Mesendoderm (in vitro differentiated cells): ENCODE measurements at regions not wholly inside any gene's neighbourhood (a gene's known extent, or its start where the extent isn't known, plus 50 kb on each side); places are given as distances from the start of the nearest gene placed in this dataset.

Source experiments
- DNase-seq: peaks from one replicate; pipeline ENCODE4 v3.0.0; 2013
- H2AK5ac ChIP-seq: 2 replicates; pipeline ENCODE4 v1.6.1; 2013; ENCODE audit warnings: low read length, inconsistent platforms
- H2BK120ac ChIP-seq: 2 replicates; pipeline ENCODE4 v1.6.1; 2013; ENCODE audit warnings: low read depth, mild to moderate bottlenecking, low read length, moderate library complexity, mixed read lengths
- H2BK15ac ChIP-seq: replicated peaks from 2 replicates; pipeline ENCODE4 v1.6.1; 2013; ENCODE audit warnings: low read depth, mild to moderate bottlenecking, moderate library complexity
- H2BK5ac ChIP-seq: 2 replicates; pipeline ENCODE4 v1.6.1; 2013; ENCODE audit warnings: low read length, inconsistent platforms
- H3K18ac ChIP-seq: 2 replicates; pipeline ENCODE4 v1.6.1; 2013; ENCODE audit warnings: mild to moderate bottlenecking, low read length, mixed read lengths
- H3K23ac ChIP-seq: one replicate; pipeline ENCODE4 v1.6.1; 2013; ENCODE audit warnings: low read length
- H3K27ac ChIP-seq: 2 replicates; pipeline ENCODE4 v1.5.1; 2013; ENCODE audit warnings: low read depth, mild to moderate bottlenecking, inconsistent platforms, low read length, moderate library complexity
- H3K27me3 ChIP-seq: 2 replicates; pipeline ENCODE4 v1.6.1; 2013; ENCODE audit warnings: low read length, control low read depth, mild to moderate bottlenecking, inconsistent platforms; ENCODE audit not compliant: insufficient read depth, poor library complexity
- H3K36me3 ChIP-seq: 2 replicates; pipeline ENCODE4 v1.6.1; 2013; ENCODE audit warnings: low read length, inconsistent platforms; ENCODE audit not compliant: control insufficient read depth, insufficient read depth
- H3K4ac ChIP-seq: one replicate; pipeline ENCODE4 v1.6.1; 2013; ENCODE audit warnings: low read depth, mild to moderate bottlenecking, low read length, moderate library complexity
- H3K4me1 ChIP-seq: 2 replicates; pipeline ENCODE4 v1.6.1; 2013; ENCODE audit warnings: low read depth, low read length, inconsistent platforms; ENCODE audit not compliant: control insufficient read depth
- H3K4me2 ChIP-seq: 2 replicates; pipeline ENCODE4 v1.6.1; 2013; ENCODE audit warnings: low read length
- H3K4me3 ChIP-seq: 2 replicates; pipeline ENCODE4 v1.5.1; 2013; ENCODE audit warnings: mild to moderate bottlenecking, low read length
- H3K56ac ChIP-seq: one replicate; pipeline ENCODE4 v1.6.1; 2013; ENCODE audit warnings: low read length
- H3K79me1 ChIP-seq: 2 replicates; pipeline ENCODE4 v1.6.1; 2013; ENCODE audit warnings: low read length, inconsistent platforms
- H3K79me2 ChIP-seq: 2 replicates; pipeline ENCODE4 v1.6.1; 2013; ENCODE audit warnings: mild to moderate bottlenecking, low read length; ENCODE audit not compliant: control insufficient read depth, insufficient read depth
- H3K9ac ChIP-seq: 2 replicates; pipeline ENCODE4 v1.6.1; 2013; ENCODE audit warnings: low read length, inconsistent platforms
- H4K5ac ChIP-seq: one replicate; pipeline ENCODE4 v1.6.1; 2013; ENCODE audit warnings: low read length
- H4K8ac ChIP-seq: one replicate; pipeline ENCODE4 v1.6.1; 2013; ENCODE audit warnings: low read depth, mild to moderate bottlenecking, control low read depth, low read length, moderate library complexity
- WGBS: extraction: QIAGEN DNeasy Blood & Tissue Kit; methylation state at CpG from one replicate; pipeline ENCODE4 v1.1.7; 2013; ENCODE audit warnings: low lambda C conversion rate, missing lambda C conversion rate; ENCODE audit not compliant: insufficient coverage; ENCODE audit errors: extremely low coverage; 5-methylcytosine and 5-hydroxymethylcytosine counted together

DNA sequence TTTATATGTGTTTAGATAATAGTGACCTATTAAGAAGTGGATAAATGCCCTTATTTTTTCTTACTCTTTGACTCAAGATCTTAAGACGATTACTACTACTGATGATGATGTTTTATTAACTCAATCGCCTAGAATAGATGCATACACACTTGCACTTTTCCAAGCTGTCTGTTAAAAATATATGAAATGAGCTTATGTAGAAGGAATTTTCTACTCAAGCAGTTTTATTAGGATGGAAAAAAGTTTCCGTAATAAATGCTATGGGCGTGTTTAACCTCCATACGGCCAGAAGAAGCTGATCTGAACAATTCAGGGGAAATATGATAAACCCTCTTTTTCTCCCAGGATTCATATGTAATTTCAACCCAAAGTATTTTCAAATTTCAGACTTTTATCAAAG, 455.7 kb upstream of the MPDZ start:
- no peak overlapping the region for H3K23ac ChIP-seq
- no peak overlapping the region for H4K8ac ChIP-seq
- H3K18ac ChIP-seq, result no peak overlapping the region
- no peak overlapping the region for H2BK5ac ChIP-seq
- no peaks in the 10 kb centered on the region for H3K4me1 ChIP-seq
- no peak overlapping the region for H3K56ac ChIP-seq
- no peak overlapping the region for H4K5ac ChIP-seq
- no peak overlapping the region for H3K4ac ChIP-seq
- no peak overlapping the region for H2BK15ac ChIP-seq
- H3K27ac ChIP-seq, result no peak overlapping the region
- H2AK5ac ChIP-seq, result no peak overlapping the region
- no peaks in the 10 kb centered on the region for H3K36me3 ChIP-seq
- DNase-seq, result no peak
- no peak overlapping the region for H3K9ac ChIP-seq
- H3K79me1 ChIP-seq, result no peaks in the 10 kb centered on the region
- no peak overlapping the region for H2BK120ac ChIP-seq
- no peaks in the 10 kb centered on the region for H3K27me3 ChIP-seq
- no peaks in the 10 kb centered on the region for H3K79me2 ChIP-seq
- WGBS, result no CpG with 5 or more reads among the region's 5 CpGs
- H3K4me2 ChIP-seq, result no peak overlapping the region
- no peak overlapping the region for H3K4me3 ChIP-seq

GRCh38 chr9:13734601-13735000, 455.1 kb upstream of the MPDZ start:
- no peaks in the 10 kb centered on the region for H3K36me3 ChIP-seq
- H2AK5ac ChIP-seq, result no peak overlapping the region
- no peak overlapping the region for H3K4me3 ChIP-seq
- H3K18ac ChIP-seq, result no peak overlapping the region
- no peak overlapping the region for H2BK120ac ChIP-seq
- H3K4ac ChIP-seq, result no peak overlapping the region
- no peak overlapping the region for H3K56ac ChIP-seq
- H3K79me1 ChIP-seq, result no peaks in the 10 kb centered on the region
- H3K9ac ChIP-seq, result no peak overlapping the region
- H4K8ac ChIP-seq, result no peak overlapping the region
- H3K23ac ChIP-seq, result no peak overlapping the region
- no peak overlapping the region for H3K4me2 ChIP-seq
- no peak overlapping the region for H4K5ac ChIP-seq
- no peak overlapping the region for H2BK5ac ChIP-seq
- no peaks in the 10 kb centered on the region for H3K4me1 ChIP-seq
- no peak for DNase-seq
- no peaks in the 10 kb centered on the region for H3K27me3 ChIP-seq
- no peak overlapping the region for H2BK15ac ChIP-seq
- no CpG with 5 or more reads among the region's 3 CpGs for WGBS
- H3K27ac ChIP-seq, result no peak overlapping the region
- H3K79me2 ChIP-seq, result no peaks in the 10 kb centered on the region

DNA sequence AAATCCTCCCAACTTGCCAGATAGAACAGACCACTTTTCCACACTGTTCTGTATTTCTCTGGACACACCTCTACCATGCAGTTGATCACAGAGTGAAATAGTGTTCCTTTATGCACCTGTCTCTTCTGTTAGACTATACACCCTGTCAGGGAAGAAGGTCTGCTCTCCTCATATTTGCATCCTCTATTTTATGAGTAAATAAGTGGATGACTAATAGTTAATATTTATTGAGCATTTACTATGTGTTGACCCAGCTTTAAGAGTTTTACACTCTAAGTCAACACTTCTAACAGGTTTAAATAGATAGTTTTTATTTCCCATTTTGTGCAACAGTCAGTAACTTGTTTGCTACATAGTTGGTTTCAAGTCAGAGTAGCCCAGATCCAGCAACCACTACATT, 452.8 kb upstream of the MPDZ start:
- no peak overlapping the region for H2BK5ac ChIP-seq
- no peak overlapping the region for H2BK15ac ChIP-seq
- DNase-seq, result no peak
- H3K9ac ChIP-seq, result no peak overlapping the region
- no peak overlapping the region for H3K56ac ChIP-seq
- no peak overlapping the region for H3K4me3 ChIP-seq
- H4K8ac ChIP-seq, result no peak overlapping the region
- no peak overlapping the region for H3K23ac ChIP-seq
- no peaks in the 10 kb centered on the region for H3K27me3 ChIP-seq
- no peak overlapping the region for H3K27ac ChIP-seq
- no peak overlapping the region for H3K4ac ChIP-seq
- H4K5ac ChIP-seq, result no peak overlapping the region
- H3K36me3 ChIP-seq, result no peaks in the 10 kb centered on the region
- H2AK5ac ChIP-seq, result no peak overlapping the region
- H3K79me2 ChIP-seq, result no peaks in the 10 kb centered on the region
- H3K4me1 ChIP-seq, result no peaks in the 10 kb centered on the region
- H3K79me1 ChIP-seq, result no peaks in the 10 kb centered on the region
- H3K18ac ChIP-seq, result no peak overlapping the region
- no peak overlapping the region for H3K4me2 ChIP-seq
- no peak overlapping the region for H2BK120ac ChIP-seq

DNA sequence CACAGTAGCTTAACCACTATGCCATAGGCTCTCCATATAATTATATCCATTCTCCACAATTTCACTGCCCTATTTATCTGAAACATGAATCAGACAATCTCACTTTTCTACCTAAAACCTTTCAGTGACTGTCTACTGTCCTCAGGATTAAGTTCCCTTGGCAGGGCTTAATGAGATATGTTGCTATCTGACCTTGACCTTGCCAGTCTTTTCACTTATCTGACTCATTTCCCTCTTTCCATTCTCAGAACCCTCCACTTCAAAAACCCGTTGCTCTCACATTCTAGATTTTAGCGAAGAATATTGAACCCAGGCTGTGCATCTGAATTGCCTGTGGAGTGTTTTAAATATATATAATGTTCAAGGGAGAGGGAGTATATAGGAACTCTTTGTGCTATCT, 452.1 kb upstream of the MPDZ start:
- Histone ChIP-seq H3K79me2 (no peaks in the 10 kb centered on the region), H2BK15ac (no peak overlapping the region)
- no CpG with 5 or more reads among the region's 2 CpGs for WGBS

DNA sequence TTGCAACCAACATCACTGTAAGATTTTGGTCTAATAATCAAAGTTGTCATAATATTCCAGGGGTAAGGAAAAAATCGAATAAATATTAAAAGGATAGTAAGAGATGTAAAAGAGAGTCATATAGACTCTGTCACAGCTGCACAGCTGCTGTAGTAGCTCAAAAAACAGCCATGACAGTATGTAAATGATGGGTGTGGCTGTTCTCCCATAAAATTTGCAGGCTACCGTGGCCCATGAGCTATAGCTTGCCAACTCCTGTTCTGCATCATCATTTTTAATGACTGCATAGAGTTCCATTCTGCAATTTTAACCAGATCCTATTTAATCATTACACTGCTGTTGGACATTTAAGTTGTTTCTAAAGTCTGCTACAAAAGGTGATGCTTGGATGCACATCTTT, 450.5 kb upstream of the MPDZ start:
- Histone ChIP-seq H3K18ac (no peak overlapping the region), H3K27me3 (no peaks in the 10 kb centered on the region), H4K8ac (no peak overlapping the region), H3K4me3 (no peak overlapping the region), H3K23ac (no peak overlapping the region), H3K56ac (no peak overlapping the region), H3K79me2 (no peaks in the 10 kb centered on the region), H3K27ac (no peak overlapping the region), H2BK15ac (no peak overlapping the region), H3K4me2 (no peak overlapping the region), H2BK5ac (no peak overlapping the region), H3K9ac (no peak overlapping the region), H2AK5ac (no peak overlapping the region), H3K36me3 (no peaks in the 10 kb centered on the region), H3K4me1 (no peaks in the 10 kb centered on the region), H4K5ac (no peak overlapping the region), H3K4ac (no peak overlapping the region), H3K79me1 (no peaks in the 10 kb centered on the region), H2BK120ac (no peak overlapping the region)
- WGBS, result 100% methylated on average over 1 of the region's 2 CpGs
- DNase-seq, result no peak

More for the DNA sequence above, 452.1 kb upstream of the MPDZ start:
- Histone ChIP-seq H2BK120ac (no peak overlapping the region), H3K27ac (no peak overlapping the region), H3K4me2 (no peak overlapping the region), H3K4ac (no peak overlapping the region), H3K36me3 (no peaks in the 10 kb centered on the region), H2BK5ac (no peak overlapping the region), H3K4me3 (no peak overlapping the region), H3K79me1 (no peaks in the 10 kb centered on the region), H3K4me1 (no peaks in the 10 kb centered on the region), H3K9ac (no peak overlapping the region), H3K27me3 (no peaks in the 10 kb centered on the region), H3K23ac (no peak overlapping the region), H4K5ac (no peak overlapping the region), H3K56ac (no peak overlapping the region), H3K18ac (no peak overlapping the region), H2AK5ac (no peak overlapping the region), H4K8ac (no peak overlapping the region)
- no peak for DNase-seq

GRCh38 chr9:13728917-13729811, 449.7 kb upstream of the MPDZ start:
- H2AK5ac ChIP-seq, result no peak overlapping the region

More at GRCh38 chr9:13728917-13729811, 449.7 kb upstream of the MPDZ start:
- H2BK120ac ChIP-seq, result no peak overlapping the region
- H3K27me3 ChIP-seq, result no peaks in the 10 kb centered on the region
- no peak overlapping the region for H2BK5ac ChIP-seq
- no peak overlapping the region for H3K18ac ChIP-seq
- no peak overlapping the region for H3K27ac ChIP-seq
- H3K56ac ChIP-seq, result no peak overlapping the region
- no CpG with 5 or more reads among the region's 7 CpGs for WGBS
- no peaks in the 10 kb centered on the region for H3K79me2 ChIP-seq
- no peaks in the 10 kb centered on the region for H3K36me3 ChIP-seq
- no peak overlapping the region for H4K5ac ChIP-seq
- no peak overlapping the region for H3K4me2 ChIP-seq
- H2BK15ac ChIP-seq, result no peak overlapping the region
- no peak overlapping the region for H3K4me3 ChIP-seq
- H3K4me1 ChIP-seq, result no peaks in the 10 kb centered on the region
- H3K4ac ChIP-seq, result no peak overlapping the region
- H3K23ac ChIP-seq, result no peak overlapping the region
- no peaks in the 10 kb centered on the region for H3K79me1 ChIP-seq
- DNase-seq, result no peak
- no peak overlapping the region for H4K8ac ChIP-seq
- no peak overlapping the region for H3K9ac ChIP-seq
